Activated CD8-positive, alpha-beta T cell treated with anti-CD3 and anti-CD28 coated beads for 36 hours (primary cell): ENCODE measurements at regions not wholly inside any gene's neighbourhood (a gene's known extent, or its start where the extent isn't known, plus 50 kb on each side); places are given as distances from the start of the nearest gene placed in this dataset.

Experiments
- ATAC-seq: fragments of 200-7000 bp; cut with Tn5 transposase; one replicate; pipeline ENCODE4 v1.10.0; 2021; ENCODE audit warnings: mild to moderate bottlenecking, moderate library complexity
- CTCF ChIA-PET: fragments of 350-600 bp; sonication (Branson Sonifier 250); formaldehyde crosslinking; loops from one replicate; lab custom pipeline; 2021; ENCODE audit warnings: antibody characterized with exemption; lab: Charles Lee
- POLR2A ChIA-PET: fragments of 350-600 bp; sonication (Branson Sonifier 250); formaldehyde crosslinking; loops from one replicate; lab custom pipeline; 2021; ENCODE audit warnings: antibody characterized with exemption; lab: Charles Lee
- DNase-seq: peaks from one replicate; pipeline ENCODE4 v3.0.0-alpha.2; 2020
- H3K27ac Mint-ChIP-seq: one replicate; pipeline ENCODE4 v1.8.0; 2021; ENCODE audit warnings: mild to moderate bottlenecking, mixed read lengths
- H3K27me3 Mint-ChIP-seq: one replicate; pipeline ENCODE4 v1.8.0; 2021; ENCODE audit warnings: mixed read lengths
- H3K36me3 Mint-ChIP-seq: one replicate; pipeline ENCODE4 v1.8.0; 2021; ENCODE audit warnings: low read depth, mixed read lengths
- H3K4me1 Mint-ChIP-seq: one replicate; pipeline ENCODE4 v1.8.0; 2021; ENCODE audit warnings: low read depth, mixed read lengths
- H3K4me3 Mint-ChIP-seq: one replicate; pipeline ENCODE4 v1.8.0; 2021; ENCODE audit warnings: mild to moderate bottlenecking, moderate library complexity, mixed read lengths
- H3K9me3 Mint-ChIP-seq: one replicate; pipeline ENCODE4 v1.8.0; 2021; ENCODE audit warnings: mixed read lengths
- intact Hi-C: fragments of 100-400 bp; cut with micrococcal nuclease; formaldehyde crosslinking; loops from one replicate; pipeline ENCODE4 v1.10.0; 2022
- TF ChIP-seq, protein P1 (sequence below): fragments of 200-600 bp; IDR thresholded peaks from one replicate; pipeline ENCODE4 v1.8.0; 2022; ENCODE audit warnings: antibody characterized with exemption, mild to moderate bottlenecking

DNA sequence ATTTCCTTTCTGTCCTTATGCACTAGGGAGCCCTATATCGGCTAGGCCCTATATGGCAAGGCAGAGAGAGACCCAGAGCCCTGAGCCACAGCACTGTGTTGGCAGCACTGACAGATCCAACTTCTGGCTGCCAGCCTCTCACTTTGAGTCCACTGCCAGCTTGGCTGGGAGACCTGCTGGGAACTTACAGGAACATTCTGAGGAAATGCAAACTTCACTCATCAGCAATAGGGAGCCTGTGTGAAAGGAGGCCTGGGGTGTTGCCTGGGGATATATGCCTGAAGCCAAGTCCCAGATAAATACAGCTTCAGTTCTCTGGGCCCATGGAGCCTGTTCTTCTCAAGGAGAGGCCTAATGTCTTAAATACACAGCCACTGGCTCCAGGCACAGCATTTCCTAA, 78.0 kb downstream of the ADRB2 start:
- no peaks in the 10 kb centered on the region for H3K9me3 Mint-ChIP-seq
- peaks cover 1% of the 10 kb centered on the region for H3K27me3 Mint-ChIP-seq
- DNase-seq (no peak), ATAC-seq (no peak)
- H3K36me3 Mint-ChIP-seq = no peaks in the 10 kb centered on the region
- no peak overlapping the region for H3K4me3 Mint-ChIP-seq
- ChIA-PET CTCF (interaction anchor here (1.1 to 1.6 kb wide), 2 partner anchors 53 to 90 kb away, joined by 3 read pairs; no protein-coding TSS in a partner anchor), POLR2A (no interaction called here)
- peaks cover 7% of the 10 kb centered on the region for H3K4me1 Mint-ChIP-seq
- intact Hi-C loops = no loop called here
- H3K27ac Mint-ChIP-seq = no peak overlapping the region
- TF ChIP-seq, protein P1, sequence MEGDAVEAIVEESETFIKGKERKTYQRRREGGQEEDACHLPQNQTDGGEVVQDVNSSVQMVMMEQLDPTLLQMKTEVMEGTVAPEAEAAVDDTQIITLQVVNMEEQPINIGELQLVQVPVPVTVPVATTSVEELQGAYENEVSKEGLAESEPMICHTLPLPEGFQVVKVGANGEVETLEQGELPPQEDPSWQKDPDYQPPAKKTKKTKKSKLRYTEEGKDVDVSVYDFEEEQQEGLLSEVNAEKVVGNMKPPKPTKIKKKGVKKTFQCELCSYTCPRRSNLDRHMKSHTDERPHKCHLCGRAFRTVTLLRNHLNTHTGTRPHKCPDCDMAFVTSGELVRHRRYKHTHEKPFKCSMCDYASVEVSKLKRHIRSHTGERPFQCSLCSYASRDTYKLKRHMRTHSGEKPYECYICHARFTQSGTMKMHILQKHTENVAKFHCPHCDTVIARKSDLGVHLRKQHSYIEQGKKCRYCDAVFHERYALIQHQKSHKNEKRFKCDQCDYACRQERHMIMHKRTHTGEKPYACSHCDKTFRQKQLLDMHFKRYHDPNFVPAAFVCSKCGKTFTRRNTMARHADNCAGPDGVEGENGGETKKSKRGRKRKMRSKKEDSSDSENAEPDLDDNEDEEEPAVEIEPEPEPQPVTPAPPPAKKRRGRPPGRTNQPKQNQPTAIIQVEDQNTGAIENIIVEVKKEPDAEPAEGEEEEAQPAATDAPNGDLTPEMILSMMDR = no peak

DNA sequence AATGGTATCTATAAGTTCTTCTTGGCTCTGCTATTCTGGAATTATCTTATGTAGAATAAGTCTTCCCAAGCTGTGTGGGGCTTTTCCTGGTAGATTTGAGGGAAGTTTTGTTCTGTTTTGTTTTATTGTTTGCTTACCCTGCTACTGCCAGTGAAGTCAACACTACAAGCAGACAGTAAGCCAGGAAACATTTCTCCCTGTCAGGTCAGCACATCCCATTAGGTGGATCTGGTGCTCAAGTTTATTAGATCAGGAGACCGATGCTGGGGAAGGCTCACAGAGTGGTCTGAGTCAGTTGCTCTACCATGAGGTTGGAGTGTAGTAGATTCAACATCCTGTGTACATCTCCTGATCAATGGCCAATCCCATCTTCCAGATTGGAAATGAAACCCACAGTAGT, 79.1 kb downstream of the ADRB2 start:
- Mint-ChIP-seq H3K4me3 (no peak overlapping the region), H3K27ac (no peak overlapping the region), H3K4me1 (peaks cover 11% of the 10 kb centered on the region), H3K9me3 (no peaks in the 10 kb centered on the region), H3K27me3 (peaks cover 1% of the 10 kb centered on the region), H3K36me3 (no peaks in the 10 kb centered on the region)
- intact Hi-C loops = no loop called here
- ATAC-seq (no peak), DNase-seq (no peak)
- CTCF ChIA-PET = interaction anchor here (1.1 kb wide), 1 partner anchor 52 kb away, joined by 3 read pairs; no protein-coding TSS in a partner anchor
- POLR2A ChIA-PET = no interaction called here
- TF ChIP-seq, protein P1 = no peak

- no peak overlapping the region for H3K4me3 Mint-ChIP-seq
- peaks cover 1% of the 10 kb centered on the region for H3K27me3 Mint-ChIP-seq
- H3K36me3 Mint-ChIP-seq = no peaks in the 10 kb centered on the region
- intact Hi-C loops = no loop called here
- DNase-seq (peak; percentile 2), ATAC-seq (peak; percentile 34)
- POLR2A ChIA-PET = no interaction called here
- H3K9me3 Mint-ChIP-seq = no peaks in the 10 kb centered on the region
- TF ChIP-seq, protein P1 = no peak
- H3K4me1 Mint-ChIP-seq = peaks cover 13% of the 10 kb centered on the region
- CTCF ChIA-PET = interaction anchor here (1.9 kb wide), 1 partner anchor 50 kb away, joined by 5 read pairs; no protein-coding TSS in a partner anchor
- H3K27ac Mint-ChIP-seq = no peak overlapping the region
Measured at GRCh38 chr5:148906968-148907367, 80.6 kb downstream of the ADRB2 start.

GRCh38 chr5:148909040-148909439, 82.6 kb downstream of the ADRB2 start:
- Mint-ChIP-seq H3K4me1 (peaks cover 13% of the 10 kb centered on the region), H3K4me3 (no peak overlapping the region), H3K27ac (no peak overlapping the region), H3K9me3 (no peaks in the 10 kb centered on the region), H3K27me3 (peaks cover 1% of the 10 kb centered on the region), H3K36me3 (no peaks in the 10 kb centered on the region)
- ChIA-PET CTCF (interaction anchor here (0.7 to 1.9 kb wide), 2 partner anchors 48 to 167 kb away, joined by 3 to 5 read pairs; no protein-coding TSS in a partner anchor), POLR2A (no interaction called here)
- TF ChIP-seq, protein P1 = no peak
- ATAC-seq (no peak), DNase-seq (no peak)
- intact Hi-C loops = no loop called here

DNA sequence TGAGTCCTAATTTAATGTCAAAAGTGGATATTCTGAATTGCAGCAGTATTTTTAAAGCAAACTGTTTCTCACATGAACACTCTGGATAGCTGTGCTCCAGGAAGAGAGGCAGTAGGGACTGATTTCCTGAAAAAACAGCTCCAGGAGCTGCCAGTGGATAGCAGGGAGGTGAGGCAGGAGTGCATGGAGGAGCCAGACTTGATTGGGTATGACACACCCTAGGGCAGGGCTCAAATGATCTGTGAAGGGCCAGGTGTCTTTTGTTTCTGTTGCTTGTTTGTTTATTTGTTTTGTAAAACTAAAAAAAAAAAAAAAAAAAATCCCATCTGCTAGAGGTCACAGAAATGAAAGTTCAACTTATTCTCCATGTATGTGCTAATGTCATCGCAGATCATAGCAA, 83.4 kb downstream of the ADRB2 start:
- no peak overlapping the region for H3K27ac Mint-ChIP-seq
- DNase-seq = no peak
- H3K4me3 Mint-ChIP-seq = no peak overlapping the region
- peaks cover 13% of the 10 kb centered on the region for H3K4me1 Mint-ChIP-seq
- peaks cover 1% of the 10 kb centered on the region for H3K27me3 Mint-ChIP-seq
- intact Hi-C loops = no loop called here
- TF ChIP-seq, protein P1 = no peak
- CTCF ChIA-PET = no interaction called here
- POLR2A ChIA-PET = no interaction called here
- no peak for ATAC-seq
- no peaks in the 10 kb centered on the region for H3K9me3 Mint-ChIP-seq
- H3K36me3 Mint-ChIP-seq = no peaks in the 10 kb centered on the region
